CD4-positive, alpha-beta T cell treated with Interleukin-4 for 1 hour (primary cell): ENCODE measurements at regions not wholly inside any gene's neighbourhood (a gene's known extent, or its start where the extent isn't known, plus 50 kb on each side); places are given as distances from the start of the nearest gene placed in this dataset.

Source experiments
- DNase-seq, 2 donors: peaks; one replicate each; pipeline ENCODE4 v3.0.0-alpha.2; 2020 to 2022

- DNase-seq: no peak
Measured at GRCh38 chr2:85939131-85939530, 50.3 kb upstream of the ST3GAL5 start.
